GM13977 (cell line): ENCODE measurements at regions not wholly inside any gene's neighbourhood (a gene's known extent, or its start where the extent isn't known, plus 50 kb on each side); places are given as distances from the start of the nearest gene placed in this dataset.
"Not testable (repeated sequence)": the region's sequence is repeated elsewhere in the genome, so short reads cannot be mapped to it uniquely, and the experiment has no call there.

Experiments used
- DNase-seq: peaks from one replicate; pipeline ENCODE4 v3.0.0; 2012; ENCODE audit warnings: low spot score
- CTCF ChIP-seq: IDR thresholded peaks from 2 replicates; pipeline ENCODE4 v1.5.1; 2012; ENCODE audit warnings: mild to moderate bottlenecking, control low read depth; ENCODE audit not compliant: insufficient read depth; ENCODE audit errors: extremely low read depth, missing control alignments
- in situ Hi-C: fragments of 300-500 bp; cut with MboI; formaldehyde crosslinking; loops from one replicate; pipeline ENCODE4 v1.12.0; 2022; ENCODE audit warnings: low sequenced_read_pairs, low pct_unique_long_range_greater_than_20kb, mixed read lengths, inconsistent platforms; ENCODE audit not compliant: unreplicated experiment

GRCh38 chr10:118442032-118442431 is 99.9 kb upstream of the FAM204A start:
- DNase-seq, result no peak
- TF ChIP-seq CTCF, result no peak
- in situ Hi-C loops, result no loop called here

- TF ChIP-seq CTCF, result no peak
- in situ Hi-C loops, result no loop called here
- no peak for DNase-seq
These were observed 97.7 kb upstream of the FAM204A start for GRCh38 chr10:118439824-118440223.

- DNase-seq, result no peak
- TF ChIP-seq CTCF, result no peak
- in situ Hi-C loops, result no loop called here
These were observed 94.6 kb upstream of the FAM204A start for GRCh38 chr10:118436742-118437141.

GRCh38 chr10:118430190-118430589 is 88.1 kb upstream of the FAM204A start:
- no peak for TF ChIP-seq CTCF
- in situ Hi-C loops, result no loop called here
- no peak for DNase-seq

- TF ChIP-seq CTCF, result peak; percentile 71
- in situ Hi-C loops, result no loop called here
- DNase-seq, result peak; percentile 24
These were observed 81.8 kb upstream of the FAM204A start for GRCh38 chr10:118423800-118424442.

- in situ Hi-C loops, result no loop called here
- no peak for DNase-seq
- no peak for TF ChIP-seq CTCF
These were observed 80.1 kb upstream of the FAM204A start for GRCh38 chr10:118422241-118422640.

- in situ Hi-C loops, DNase-seq: not testable (repeated sequence)
These were observed 77.9 kb upstream of the FAM204A start for GRCh38 chr10:118420049-118420448.
